ENCODE measurements at regions not wholly inside any gene's neighbourhood (a gene's known extent, or its start where the extent isn't known, plus 50 kb on each side); places are given as distances from the start of the nearest gene placed in this dataset.
"Not testable (repeated sequence)": the region's sequence is repeated elsewhere in the genome, so short reads cannot be mapped to it uniquely, and the experiment has no call there.

DNA sequence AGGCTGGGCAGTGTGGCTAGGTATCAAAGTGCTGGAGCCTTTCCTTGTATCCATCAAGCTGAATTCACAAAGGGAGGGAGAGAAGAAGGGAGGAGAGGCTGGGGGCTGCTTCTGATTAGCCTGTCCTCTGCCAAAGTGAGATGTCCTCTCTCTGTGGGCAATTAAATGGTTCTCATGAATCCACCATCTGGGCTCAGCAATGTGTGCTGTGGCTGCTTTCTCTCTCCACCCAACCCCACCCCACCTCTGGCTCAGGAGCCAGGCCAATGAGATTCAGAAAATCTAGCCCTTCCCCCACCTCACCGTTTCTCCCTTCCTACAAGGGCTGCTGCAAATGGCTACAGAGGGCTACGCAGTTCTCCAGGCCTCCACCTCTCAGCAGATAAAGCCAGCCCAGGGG is 154.6 kb downstream of the TENT5C start:
- H4K20me1 ChIP-seq (ENCODE audit: insufficient read depth) = no peaks in the 10 kb centered on the region
- H3K4me2 ChIP-seq (ENCODE audit: low read length) = no peak overlapping the region
- no peaks in the 10 kb centered on the region for H3K27me3 ChIP-seq (ENCODE audit: insufficient read depth, low read length)
- no peak for TF ChIP-seq EZH2phosphoT487 (IDR thresholded peaks at IDR 0.05; ENCODE audit: borderline replicate concordance)
- TF ChIP-seq CBX3 (IDR thresholded peaks at IDR 0.05; ENCODE audit: low read depth) = no peak
- TF ChIP-seq, protein P1, sequence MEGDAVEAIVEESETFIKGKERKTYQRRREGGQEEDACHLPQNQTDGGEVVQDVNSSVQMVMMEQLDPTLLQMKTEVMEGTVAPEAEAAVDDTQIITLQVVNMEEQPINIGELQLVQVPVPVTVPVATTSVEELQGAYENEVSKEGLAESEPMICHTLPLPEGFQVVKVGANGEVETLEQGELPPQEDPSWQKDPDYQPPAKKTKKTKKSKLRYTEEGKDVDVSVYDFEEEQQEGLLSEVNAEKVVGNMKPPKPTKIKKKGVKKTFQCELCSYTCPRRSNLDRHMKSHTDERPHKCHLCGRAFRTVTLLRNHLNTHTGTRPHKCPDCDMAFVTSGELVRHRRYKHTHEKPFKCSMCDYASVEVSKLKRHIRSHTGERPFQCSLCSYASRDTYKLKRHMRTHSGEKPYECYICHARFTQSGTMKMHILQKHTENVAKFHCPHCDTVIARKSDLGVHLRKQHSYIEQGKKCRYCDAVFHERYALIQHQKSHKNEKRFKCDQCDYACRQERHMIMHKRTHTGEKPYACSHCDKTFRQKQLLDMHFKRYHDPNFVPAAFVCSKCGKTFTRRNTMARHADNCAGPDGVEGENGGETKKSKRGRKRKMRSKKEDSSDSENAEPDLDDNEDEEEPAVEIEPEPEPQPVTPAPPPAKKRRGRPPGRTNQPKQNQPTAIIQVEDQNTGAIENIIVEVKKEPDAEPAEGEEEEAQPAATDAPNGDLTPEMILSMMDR (IDR thresholded peaks at IDR 0.05 in 2 of 3, conservative IDR thresholded peaks at IDR 0.05 in 1 of 3; ENCODE audit: borderline replicate concordance in 1 of 3, insufficient read depth in 1 of 3, low read depth in 2 of 3, low read length in 2 of 3) = no peak
- TF ChIP-seq, protein P2, sequence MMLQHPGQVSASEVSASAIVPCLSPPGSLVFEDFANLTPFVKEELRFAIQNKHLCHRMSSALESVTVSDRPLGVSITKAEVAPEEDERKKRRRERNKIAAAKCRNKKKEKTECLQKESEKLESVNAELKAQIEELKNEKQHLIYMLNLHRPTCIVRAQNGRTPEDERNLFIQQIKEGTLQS (IDR thresholded peaks at IDR 0.05) = no peak
- no peak for TF ChIP-seq SRF (IDR thresholded peaks at IDR 0.05; ENCODE audit: low read depth)
- TF ChIP-seq ZFX (IDR thresholded peaks at IDR 0.05) = no peak
- no peak for TF ChIP-seq POLR2A (IDR thresholded peaks at IDR 0.05; ENCODE audit: borderline replicate concordance, extremely low read depth, insufficient read depth, insufficient read length)
- TF ChIP-seq SIN3A (IDR thresholded peaks at IDR 0.05; ENCODE audit: low read depth) = no peak
- TF ChIP-seq TCF7L2 (IDR thresholded peaks at IDR 0.05; ENCODE audit: borderline replicate concordance, extremely low read depth, insufficient read depth, insufficient read length) = no peak
- no peak for TF ChIP-seq CEBPB (IDR thresholded peaks at IDR 0.05; ENCODE audit: low read depth)
- no peak for TF ChIP-seq EGR1 (IDR thresholded peaks at IDR 0.05; ENCODE audit: low read depth)
- peaks cover 0 to 6% of the 10 kb centered on the region in 2 experiments; a peak in 2 of 4 replicates for H3K4me1 ChIP-seq (ENCODE audit: control insufficient read depth in 1 of 2, insufficient read depth in 2 of 2, low read length in 2 of 2)
- DNase-seq (ENCODE audit: low read depth, low spot score) (no peak), ATAC-seq (no peak)
- BruUV-seq (replicated peaks) = no TSS peak
- no peak overlapping the region for H3K27ac ChIP-seq (ENCODE audit: low read depth, low read length)
- no peak overlapping the region for H2AFZ ChIP-seq (ENCODE audit: low read depth, low read length, poor library complexity, severe bottlenecking)
- H3K36me3 ChIP-seq (ENCODE audit: control insufficient read depth in 1 of 2, insufficient read depth in 2 of 2, low read length in 2 of 2) = no peaks in the 10 kb centered on the region
- intact Hi-C loops (cut with micrococcal nuclease) = no loop called here
- ChIA-PET POLR2A (no interaction called here), RAD21 (ENCODE audit: low non-redundant PET in 1 of 2, low total read pairs in 2 of 2, uncharacterized antibody in 2 of 2, unreplicated experiment in 2 of 2) (no interaction called here), CTCF (interaction anchor here (1.6 kb wide), 1 partner anchor 248 kb away, joined by 4 read pairs; no protein-coding TSS in a partner anchor)
- no peak overlapping the region for H3K4me3 ChIP-seq (replicated peaks in 1 of 2; ENCODE audit: low read depth in 1 of 2, low read length in 2 of 2)
- H3K9me2 ChIP-seq (ENCODE audit: insufficient read depth) = no peaks in the 10 kb centered on the region
- H3K79me2 ChIP-seq (ENCODE audit: insufficient read depth, low read length) = no peaks in the 10 kb centered on the region
- H3K9ac ChIP-seq (ENCODE audit: low read length) = no peak overlapping the region
- H3K9me3 ChIP-seq (ENCODE audit: control insufficient read depth in 1 of 2, insufficient read depth in 1 of 2, low read depth in 1 of 2, low read length in 2 of 2) = no peaks in the 10 kb centered on the region

GRCh38 chr1:117767756-117768155 is 161.7 kb downstream of the GDAP2 start:
- ATAC-seq; BruUV-seq (replicated peaks); CTCF ChIA-PET: not testable (repeated sequence)

More at GRCh38 chr1:117767756-117768155, 161.7 kb downstream of the GDAP2 start:
- POLR2A ChIA-PET; H3K27me3 ChIP-seq (ENCODE audit: insufficient read depth, low read length); H3K9ac ChIP-seq (ENCODE audit: low read length); H4K20me1 ChIP-seq (ENCODE audit: insufficient read depth); H3K9me2 ChIP-seq (ENCODE audit: insufficient read depth); H3K27ac ChIP-seq (ENCODE audit: low read depth, low read length); intact Hi-C loops (cut with micrococcal nuclease); H3K9me3 ChIP-seq (ENCODE audit: control insufficient read depth in 1 of 2, insufficient read depth in 1 of 2, low read depth in 1 of 2, low read length in 2 of 2); H3K4me3 ChIP-seq (replicated peaks in 1 of 2; ENCODE audit: low read depth in 1 of 2, low read length in 2 of 2); H3K36me3 ChIP-seq (ENCODE audit: control insufficient read depth in 1 of 2, insufficient read depth in 2 of 2, low read length in 2 of 2); H3K79me2 ChIP-seq (ENCODE audit: insufficient read depth, low read length); RAD21 ChIA-PET (ENCODE audit: low non-redundant PET in 1 of 2, low total read pairs in 2 of 2, uncharacterized antibody in 2 of 2, unreplicated experiment in 2 of 2); H2AFZ ChIP-seq (ENCODE audit: low read depth, low read length, poor library complexity, severe bottlenecking); H3K4me2 ChIP-seq (ENCODE audit: low read length); DNase-seq (ENCODE audit: low read depth, low spot score); H3K4me1 ChIP-seq (ENCODE audit: control insufficient read depth in 1 of 2, insufficient read depth in 2 of 2, low read length in 2 of 2): not testable (repeated sequence)
